IMR-90 (cell line): ENCODE measurements at regions not wholly inside any gene's neighbourhood (a gene's known extent, or its start where the extent isn't known, plus 50 kb on each side); places are given as distances from the start of the nearest gene placed in this dataset.

Experiments used
- CEBPB ChIP-seq: IDR thresholded peaks from 2 replicates; pipeline ENCODE4 v1.6.1; 2012; ENCODE audit warnings: low read depth, low read length, improper control_type of control experiment
- CHD1 ChIP-seq: IDR thresholded peaks from 2 replicates; pipeline ENCODE4 v1.6.1; 2012; ENCODE audit warnings: low read depth, low read length, improper control_type of control experiment
- CTCF ChIP-seq: conservative IDR thresholded peaks from 2 replicates; pipeline ENCODE4 v1.5.1; 2012; ENCODE audit warnings: mild to moderate bottlenecking, low read depth, low read length, improper control_type of control experiment
- MAFK ChIP-seq: IDR thresholded peaks from 2 replicates; pipeline ENCODE4 v1.6.1; 2012; ENCODE audit warnings: low read depth, low read length, improper control_type of control experiment
- MAZ ChIP-seq: IDR thresholded peaks from 2 replicates; pipeline ENCODE4 v1.6.1; 2012; ENCODE audit warnings: low read depth, mild to moderate bottlenecking, low read length, improper control_type of control experiment, moderate library complexity, borderline replicate concordance
- POLR2A ChIP-seq: IDR thresholded peaks from 2 replicates; pipeline ENCODE4 v1.6.1; 2012; ENCODE audit warnings: mild to moderate bottlenecking, low read depth, low read length
- SMC3 ChIP-seq: fragments of 150-350 bp; IDR thresholded peaks from 2 replicates; pipeline ENCODE4 v1.6.1; 2016; ENCODE audit warnings: low read depth, mild to moderate bottlenecking, antibody characterized with exemption, low read length, moderate library complexity

- TF ChIP-seq POLR2A (no peak), MAZ (no peak), CEBPB (no peak), CTCF (peak; percentile 51), MAFK (no peak), SMC3 (peak; percentile 58), CHD1 (no peak)
Measured at GRCh38 chr2:142682528-142682927, 194.9 kb upstream of the KYNU start.
